ENCODE measurements at regions not wholly inside any gene's neighbourhood (a gene's known extent, or its start where the extent isn't known, plus 50 kb on each side); places are given as distances from the start of the nearest gene placed in this dataset.

DNA sequence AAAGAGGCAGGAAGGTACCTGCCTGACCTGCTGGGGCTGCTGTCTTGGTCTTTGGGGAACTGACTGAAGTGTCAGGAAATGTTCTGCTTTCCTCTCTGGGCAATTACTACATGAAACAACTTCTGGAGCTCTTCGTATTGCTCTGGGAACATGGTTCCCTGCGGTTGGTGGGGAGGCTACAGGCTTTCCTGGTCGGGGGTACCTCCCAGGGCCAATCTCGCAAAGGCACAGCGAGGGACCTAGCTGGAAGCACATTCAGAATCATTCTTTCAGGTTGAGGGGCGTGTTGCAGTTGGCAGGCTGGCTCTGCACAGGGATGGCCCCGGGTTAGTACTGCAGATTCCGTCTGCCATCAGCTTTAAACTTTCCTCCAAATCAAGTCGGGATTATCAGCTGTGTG is 88.9 kb upstream of the RANBP3L start (continued):
- TF ChIP-seq, protein P1, sequence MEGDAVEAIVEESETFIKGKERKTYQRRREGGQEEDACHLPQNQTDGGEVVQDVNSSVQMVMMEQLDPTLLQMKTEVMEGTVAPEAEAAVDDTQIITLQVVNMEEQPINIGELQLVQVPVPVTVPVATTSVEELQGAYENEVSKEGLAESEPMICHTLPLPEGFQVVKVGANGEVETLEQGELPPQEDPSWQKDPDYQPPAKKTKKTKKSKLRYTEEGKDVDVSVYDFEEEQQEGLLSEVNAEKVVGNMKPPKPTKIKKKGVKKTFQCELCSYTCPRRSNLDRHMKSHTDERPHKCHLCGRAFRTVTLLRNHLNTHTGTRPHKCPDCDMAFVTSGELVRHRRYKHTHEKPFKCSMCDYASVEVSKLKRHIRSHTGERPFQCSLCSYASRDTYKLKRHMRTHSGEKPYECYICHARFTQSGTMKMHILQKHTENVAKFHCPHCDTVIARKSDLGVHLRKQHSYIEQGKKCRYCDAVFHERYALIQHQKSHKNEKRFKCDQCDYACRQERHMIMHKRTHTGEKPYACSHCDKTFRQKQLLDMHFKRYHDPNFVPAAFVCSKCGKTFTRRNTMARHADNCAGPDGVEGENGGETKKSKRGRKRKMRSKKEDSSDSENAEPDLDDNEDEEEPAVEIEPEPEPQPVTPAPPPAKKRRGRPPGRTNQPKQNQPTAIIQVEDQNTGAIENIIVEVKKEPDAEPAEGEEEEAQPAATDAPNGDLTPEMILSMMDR (IDR thresholded peaks at IDR 0.05): no peak
- TF ChIP-seq CBFB (CRISPR knock-in tag; IDR thresholded peaks at IDR 0.05; ENCODE audit: low read depth) (no peak), ZNF396 (CRISPR knock-in tag; IDR thresholded peaks at IDR 0.05; ENCODE audit: borderline replicate concordance) (no peak), SMAD3 (CRISPR knock-in tag; IDR thresholded peaks at IDR 0.05; ENCODE audit: borderline replicate concordance) (no peak)
- TF ChIP-seq, protein P2, sequence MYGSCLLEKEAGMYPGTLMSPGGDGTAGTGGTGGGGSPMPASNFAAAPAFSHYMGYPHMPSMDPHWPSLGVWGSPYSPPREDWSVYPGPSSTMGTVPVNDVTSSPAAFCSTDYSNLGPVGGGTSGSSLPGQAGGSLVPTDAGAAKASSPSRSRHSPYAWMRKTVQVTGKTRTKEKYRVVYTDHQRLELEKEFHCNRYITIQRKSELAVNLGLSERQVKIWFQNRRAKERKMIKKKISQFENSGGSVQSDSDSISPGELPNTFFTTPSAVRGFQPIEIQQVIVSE (CRISPR knock-in tag; IDR thresholded peaks at IDR 0.05; ENCODE audit: borderline replicate concordance): no peak

DNA sequence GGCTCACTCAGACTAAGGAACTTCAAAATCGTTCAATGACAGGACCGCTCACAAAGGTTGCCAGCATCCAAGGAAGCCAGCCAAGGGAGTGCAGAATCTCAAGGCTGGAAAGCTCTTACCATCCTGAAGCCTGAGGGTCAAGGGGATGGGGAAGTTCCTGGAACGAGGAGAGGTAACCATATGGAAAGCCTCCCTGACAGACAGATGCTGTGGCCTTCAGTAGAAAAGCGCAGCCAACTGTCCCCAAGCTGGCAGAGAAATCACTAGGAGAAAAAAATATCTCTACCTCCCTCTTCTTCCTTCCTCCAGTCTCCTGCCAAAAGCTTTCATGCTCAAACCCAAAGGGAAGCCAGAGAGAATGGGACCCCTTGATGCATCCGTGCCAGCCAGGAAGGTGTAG is 90.5 kb upstream of the RANBP3L start:
- DNase-seq (ENCODE audit: low spot score) (no peak), ATAC-seq (no peak)
- CTCF ChIA-PET: interaction anchor here (0.9 to 1.7 kb wide), 2 partner anchors 29 to 298 kb away, joined by 4 to 6 read pairs; no protein-coding TSS in a partner anchor
- POLR2A ChIA-PET: no interaction called here
- H3K9me3 Mint-ChIP-seq: no peaks in the 10 kb centered on the region
- peaks cover 10% of the 10 kb centered on the region for H3K4me1 Mint-ChIP-seq
- TF ChIP-seq, protein P3, sequence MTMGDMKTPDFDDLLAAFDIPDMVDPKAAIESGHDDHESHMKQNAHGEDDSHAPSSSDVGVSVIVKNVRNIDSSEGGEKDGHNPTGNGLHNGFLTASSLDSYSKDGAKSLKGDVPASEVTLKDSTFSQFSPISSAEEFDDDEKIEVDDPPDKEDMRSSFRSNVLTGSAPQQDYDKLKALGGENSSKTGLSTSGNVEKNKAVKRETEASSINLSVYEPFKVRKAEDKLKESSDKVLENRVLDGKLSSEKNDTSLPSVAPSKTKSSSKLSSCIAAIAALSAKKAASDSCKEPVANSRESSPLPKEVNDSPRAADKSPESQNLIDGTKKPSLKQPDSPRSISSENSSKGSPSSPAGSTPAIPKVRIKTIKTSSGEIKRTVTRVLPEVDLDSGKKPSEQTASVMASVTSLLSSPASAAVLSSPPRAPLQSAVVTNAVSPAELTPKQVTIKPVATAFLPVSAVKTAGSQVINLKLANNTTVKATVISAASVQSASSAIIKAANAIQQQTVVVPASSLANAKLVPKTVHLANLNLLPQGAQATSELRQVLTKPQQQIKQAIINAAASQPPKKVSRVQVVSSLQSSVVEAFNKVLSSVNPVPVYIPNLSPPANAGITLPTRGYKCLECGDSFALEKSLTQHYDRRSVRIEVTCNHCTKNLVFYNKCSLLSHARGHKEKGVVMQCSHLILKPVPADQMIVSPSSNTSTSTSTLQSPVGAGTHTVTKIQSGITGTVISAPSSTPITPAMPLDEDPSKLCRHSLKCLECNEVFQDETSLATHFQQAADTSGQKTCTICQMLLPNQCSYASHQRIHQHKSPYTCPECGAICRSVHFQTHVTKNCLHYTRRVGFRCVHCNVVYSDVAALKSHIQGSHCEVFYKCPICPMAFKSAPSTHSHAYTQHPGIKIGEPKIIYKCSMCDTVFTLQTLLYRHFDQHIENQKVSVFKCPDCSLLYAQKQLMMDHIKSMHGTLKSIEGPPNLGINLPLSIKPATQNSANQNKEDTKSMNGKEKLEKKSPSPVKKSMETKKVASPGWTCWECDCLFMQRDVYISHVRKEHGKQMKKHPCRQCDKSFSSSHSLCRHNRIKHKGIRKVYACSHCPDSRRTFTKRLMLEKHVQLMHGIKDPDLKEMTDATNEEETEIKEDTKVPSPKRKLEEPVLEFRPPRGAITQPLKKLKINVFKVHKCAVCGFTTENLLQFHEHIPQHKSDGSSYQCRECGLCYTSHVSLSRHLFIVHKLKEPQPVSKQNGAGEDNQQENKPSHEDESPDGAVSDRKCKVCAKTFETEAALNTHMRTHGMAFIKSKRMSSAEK (CRISPR knock-in tag; IDR thresholded peaks at IDR 0.05; ENCODE audit: borderline replicate concordance): no peak
- TF ChIP-seq, protein P4, sequence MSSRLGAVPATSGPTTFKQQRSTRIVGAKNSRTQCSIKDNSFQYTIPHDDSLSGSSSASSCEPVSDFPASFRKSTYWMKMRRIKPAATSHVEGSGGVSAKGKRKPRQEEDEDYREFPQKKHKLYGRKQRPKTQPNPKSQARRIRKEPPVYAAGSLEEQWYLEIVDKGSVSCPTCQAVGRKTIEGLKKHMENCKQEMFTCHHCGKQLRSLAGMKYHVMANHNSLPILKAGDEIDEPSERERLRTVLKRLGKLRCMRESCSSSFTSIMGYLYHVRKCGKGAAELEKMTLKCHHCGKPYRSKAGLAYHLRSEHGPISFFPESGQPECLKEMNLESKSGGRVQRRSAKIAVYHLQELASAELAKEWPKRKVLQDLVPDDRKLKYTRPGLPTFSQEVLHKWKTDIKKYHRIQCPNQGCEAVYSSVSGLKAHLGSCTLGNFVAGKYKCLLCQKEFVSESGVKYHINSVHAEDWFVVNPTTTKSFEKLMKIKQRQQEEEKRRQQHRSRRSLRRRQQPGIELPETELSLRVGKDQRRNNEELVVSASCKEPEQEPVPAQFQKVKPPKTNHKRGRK (CRISPR knock-in tag; IDR thresholded peaks at IDR 0.05; ENCODE audit: borderline replicate concordance): no peak
- H3K36me3 Mint-ChIP-seq: no peaks in the 10 kb centered on the region
- no peak overlapping the region for H3K27ac Mint-ChIP-seq
- H3K4me3 Mint-ChIP-seq: no peak overlapping the region
- no peaks in the 10 kb centered on the region; the same call in 1 of the 2 replicates for H3K27me3 Mint-ChIP-seq (ENCODE audit: low read depth)

DNA sequence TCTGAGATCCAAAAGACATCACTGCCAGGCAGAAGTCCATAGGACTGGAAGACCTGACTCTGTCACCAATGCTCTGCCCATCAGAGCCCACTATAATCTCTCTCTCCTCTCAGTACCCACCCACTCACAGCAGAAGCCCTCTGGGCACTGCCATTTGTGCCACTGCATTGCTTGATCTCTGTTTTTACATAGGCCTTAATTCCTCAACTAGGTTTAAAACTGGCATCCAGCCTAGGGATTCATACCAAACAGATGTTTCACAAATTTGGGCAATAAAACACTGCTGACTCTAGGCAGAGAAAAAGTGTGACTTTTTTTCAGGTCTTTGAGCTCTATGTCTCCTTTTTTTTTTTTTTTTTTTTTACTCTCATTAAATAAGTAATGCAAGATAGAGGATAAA is 91.1 kb upstream of the RANBP3L start:
- ChIA-PET CTCF (no interaction called here), POLR2A (interaction anchor here (0.6 to 1.0 kb wide), 4 partner anchors 25 to 765 kb away, joined by 3 to 6 read pairs (median 4); partner anchors contain the start of gene NADK2)
- ATAC-seq (no peak), DNase-seq (ENCODE audit: low spot score) (no peak)
- Mint-ChIP-seq H3K4me1 (peaks cover 10% of the 10 kb centered on the region), H3K27me3 (ENCODE audit: low read depth) (no peaks in the 10 kb centered on the region; the same call in 1 of the 2 replicates), H3K27ac (no peak overlapping the region), H3K36me3 (no peaks in the 10 kb centered on the region), H3K4me3 (no peak overlapping the region), H3K9me3 (no peaks in the 10 kb centered on the region)
- TF ChIP-seq ESRRA (CRISPR knock-in tag; IDR thresholded peaks at IDR 0.05; ENCODE audit: borderline replicate concordance) (no peak), HMGA2 (CRISPR knock-in tag; IDR thresholded peaks at IDR 0.05) (no peak)
- TF ChIP-seq, protein P3 (CRISPR knock-in tag; IDR thresholded peaks at IDR 0.05; ENCODE audit: borderline replicate concordance): no peak
- TF ChIP-seq, protein P5, sequence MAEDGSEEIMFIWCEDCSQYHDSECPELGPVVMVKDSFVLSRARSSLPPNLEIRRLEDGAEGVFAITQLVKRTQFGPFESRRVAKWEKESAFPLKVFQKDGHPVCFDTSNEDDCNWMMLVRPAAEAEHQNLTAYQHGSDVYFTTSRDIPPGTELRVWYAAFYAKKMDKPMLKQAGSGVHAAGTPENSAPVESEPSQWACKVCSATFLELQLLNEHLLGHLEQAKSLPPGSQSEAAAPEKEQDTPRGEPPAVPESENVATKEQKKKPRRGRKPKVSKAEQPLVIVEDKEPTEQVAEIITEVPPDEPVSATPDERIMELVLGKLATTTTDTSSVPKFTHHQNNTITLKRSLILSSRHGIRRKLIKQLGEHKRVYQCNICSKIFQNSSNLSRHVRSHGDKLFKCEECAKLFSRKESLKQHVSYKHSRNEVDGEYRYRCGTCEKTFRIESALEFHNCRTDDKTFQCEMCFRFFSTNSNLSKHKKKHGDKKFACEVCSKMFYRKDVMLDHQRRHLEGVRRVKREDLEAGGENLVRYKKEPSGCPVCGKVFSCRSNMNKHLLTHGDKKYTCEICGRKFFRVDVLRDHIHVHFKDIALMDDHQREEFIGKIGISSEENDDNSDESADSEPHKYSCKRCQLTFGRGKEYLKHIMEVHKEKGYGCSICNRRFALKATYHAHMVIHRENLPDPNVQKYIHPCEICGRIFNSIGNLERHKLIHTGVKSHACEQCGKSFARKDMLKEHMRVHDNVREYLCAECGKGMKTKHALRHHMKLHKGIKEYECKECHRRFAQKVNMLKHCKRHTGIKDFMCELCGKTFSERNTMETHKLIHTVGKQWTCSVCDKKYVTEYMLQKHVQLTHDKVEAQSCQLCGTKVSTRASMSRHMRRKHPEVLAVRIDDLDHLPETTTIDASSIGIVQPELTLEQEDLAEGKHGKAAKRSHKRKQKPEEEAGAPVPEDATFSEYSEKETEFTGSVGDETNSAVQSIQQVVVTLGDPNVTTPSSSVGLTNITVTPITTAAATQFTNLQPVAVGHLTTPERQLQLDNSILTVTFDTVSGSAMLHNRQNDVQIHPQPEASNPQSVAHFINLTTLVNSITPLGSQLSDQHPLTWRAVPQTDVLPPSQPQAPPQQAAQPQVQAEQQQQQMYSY (CRISPR knock-in tag; IDR thresholded peaks at IDR 0.05): no peak
